Osteoblast (primary cell): ENCODE measurements at regions not wholly inside any gene's neighbourhood (a gene's known extent, or its start where the extent isn't known, plus 50 kb on each side); places are given as distances from the start of the nearest gene placed in this dataset.
A peak's percentile ranks its signal among the peaks of the same experiment; 100 is the strongest.

Experiments used
- DNase-seq: peaks from one replicate; pipeline ENCODE4 v3.0.0; 2011; ENCODE audit warnings: low spot score, mixed read lengths; ENCODE audit not compliant: insufficient read length; ENCODE audit errors: missing footprints
- H2AFZ ChIP-seq: 2 replicates; pipeline ENCODE4 v1.6.0; 2011; ENCODE audit warnings: mild to moderate bottlenecking, low read length
- H3K27ac ChIP-seq: 2 replicates; pipeline ENCODE4 v1.5.1; 2011; ENCODE audit warnings: mild to moderate bottlenecking, low read depth, low read length, moderate library complexity
- H3K27me3 ChIP-seq: 2 replicates; pipeline ENCODE4 v1.6.0; 2012; ENCODE audit warnings: mild to moderate bottlenecking, control low read depth, inconsistent platforms, low read length, moderate library complexity; ENCODE audit not compliant: insufficient read depth
- H3K36me3 ChIP-seq: 2 replicates; pipeline ENCODE4 v1.5.1; 2011; ENCODE audit warnings: mild to moderate bottlenecking, low read length, control low read depth, moderate library complexity; ENCODE audit not compliant: insufficient read depth
- H3K4me1 ChIP-seq: 2 replicates; pipeline ENCODE4 v1.5.1; 2011; ENCODE audit warnings: mild to moderate bottlenecking, low read length, control low read depth, moderate library complexity; ENCODE audit not compliant: insufficient read depth
- H3K4me2 ChIP-seq: 2 replicates; pipeline ENCODE4 v1.6.0; 2011; ENCODE audit warnings: mild to moderate bottlenecking, low read length; ENCODE audit not compliant: insufficient read depth
- H3K4me3 ChIP-seq: fragments of 200-600 bp; sonication (generic); 3 replicates; pipeline ENCODE4 v1.5.1; 2012; ENCODE audit warnings: mild to moderate bottlenecking, low read length, inconsistent platforms; ENCODE audit not compliant: insufficient read depth
- H3K79me2 ChIP-seq: 2 replicates; pipeline ENCODE4 v1.6.0; 2012; ENCODE audit warnings: mild to moderate bottlenecking, low read length, control low read depth, inconsistent platforms; ENCODE audit not compliant: insufficient read depth
- H3K9me3 ChIP-seq: 2 replicates; pipeline ENCODE4 v1.5.1; 2011; ENCODE audit warnings: low read depth, low read length, control low read depth
- H4K20me1 ChIP-seq: 2 replicates; pipeline ENCODE4 v1.6.0; 2012; ENCODE audit warnings: mild to moderate bottlenecking, low read length, control low read depth; ENCODE audit not compliant: insufficient read depth
- CTCF ChIP-seq: IDR thresholded peaks from 2 replicates; pipeline ENCODE4 v1.5.1; 2011; ENCODE audit warnings: mild to moderate bottlenecking, low read depth, low read length, moderate library complexity; ENCODE audit errors: extremely low read depth

GRCh38 chr3:72307438-72308115 lies 522.6 kb upstream of the PROK2 start:
- peaks cover 5% of the 10 kb centered on the region for H3K27me3 ChIP-seq
- no peaks in the 10 kb centered on the region for H4K20me1 ChIP-seq
- no peaks in the 10 kb centered on the region for H3K36me3 ChIP-seq
- peaks cover 11% of the 10 kb centered on the region for H3K4me1 ChIP-seq
- no peak for DNase-seq
- H3K79me2 ChIP-seq, result no peaks in the 10 kb centered on the region
- no peak overlapping the region for H2AFZ ChIP-seq
- no peak for TF ChIP-seq CTCF
- no peak overlapping the region for H3K27ac ChIP-seq
- no peak overlapping the region for H3K4me3 ChIP-seq
- no peaks in the 10 kb centered on the region for H3K9me3 ChIP-seq
- H3K4me2 ChIP-seq, result no peak overlapping the region

- H3K27me3 ChIP-seq, result peaks cover 5% of the 10 kb centered on the region
- no peaks in the 10 kb centered on the region for H3K9me3 ChIP-seq
- H3K4me1 ChIP-seq, result peaks cover 11% of the 10 kb centered on the region
- H3K36me3 ChIP-seq, result no peaks in the 10 kb centered on the region
- TF ChIP-seq CTCF, result no peak
- no peak overlapping the region for H3K27ac ChIP-seq
- no peak overlapping the region for H3K4me3 ChIP-seq
- no peak for DNase-seq
- no peak overlapping the region for H2AFZ ChIP-seq
- no peaks in the 10 kb centered on the region for H3K79me2 ChIP-seq
- no peaks in the 10 kb centered on the region for H4K20me1 ChIP-seq
- no peak overlapping the region for H3K4me2 ChIP-seq
These were observed 521.9 kb upstream of the PROK2 start for GRCh38 chr3:72306800-72307341.

GRCh38 chr3:72303926-72304325 lies 519.0 kb upstream of the PROK2 start:
- H3K4me2 ChIP-seq, result no peak overlapping the region
- H3K4me1 ChIP-seq, result no peaks in the 10 kb centered on the region

More at GRCh38 chr3:72303926-72304325, 519.0 kb upstream of the PROK2 start:
- no peaks in the 10 kb centered on the region for H3K36me3 ChIP-seq
- H4K20me1 ChIP-seq, result no peaks in the 10 kb centered on the region
- no peak for TF ChIP-seq CTCF
- H3K79me2 ChIP-seq, result no peaks in the 10 kb centered on the region
- no peak overlapping the region for H3K4me3 ChIP-seq
- peaks cover 5% of the 10 kb centered on the region for H3K27me3 ChIP-seq
- H2AFZ ChIP-seq, result peak overlapping the region; percentile 14
- DNase-seq, result no peak
- no peaks in the 10 kb centered on the region for H3K9me3 ChIP-seq
- no peak overlapping the region for H3K27ac ChIP-seq
